ENCODE measurements at regions not wholly inside any gene's neighbourhood (a gene's known extent, or its start where the extent isn't known, plus 50 kb on each side); places are given as distances from the start of the nearest gene placed in this dataset.

DNA sequence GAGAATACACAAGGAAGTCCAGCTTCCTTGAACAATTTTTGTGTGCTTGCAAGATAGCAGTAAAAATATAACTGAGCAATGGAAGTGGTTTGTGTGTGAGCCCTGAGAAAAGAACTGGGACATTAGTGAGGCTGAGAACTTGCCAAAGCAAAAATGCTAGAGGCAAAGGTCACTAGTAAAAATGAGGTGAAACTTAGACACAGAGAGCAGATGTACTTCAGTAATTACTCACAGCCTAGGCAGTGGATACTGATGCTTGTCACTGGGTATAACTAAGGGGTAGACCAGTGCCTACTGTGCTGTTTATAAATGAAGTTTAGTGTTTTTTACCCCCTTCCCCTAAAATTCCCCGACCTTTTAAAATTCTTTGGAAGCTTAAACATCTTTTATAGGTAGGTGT, 450.1 kb downstream of the LPIN1 start:
- no peak for DNase-seq
- H3K27ac ChIP-seq = no peak overlapping the region
- intact Hi-C loops (cut with DNase I) = no loop called here
- no peaks in the 10 kb centered on the region for H3K9me3 ChIP-seq
- TF ChIP-seq CTCF (IDR thresholded peaks at IDR 0.05) = no peak
- no peak for ATAC-seq
- no peaks in the 10 kb centered on the region for H3K36me3 ChIP-seq
- H3K27me3 ChIP-seq = no peaks in the 10 kb centered on the region
- H3K4me3 ChIP-seq = no peak overlapping the region
- H3K4me1 ChIP-seq = peaks cover 0 to 23% of the 10 kb centered on the region in 2 donors

DNA sequence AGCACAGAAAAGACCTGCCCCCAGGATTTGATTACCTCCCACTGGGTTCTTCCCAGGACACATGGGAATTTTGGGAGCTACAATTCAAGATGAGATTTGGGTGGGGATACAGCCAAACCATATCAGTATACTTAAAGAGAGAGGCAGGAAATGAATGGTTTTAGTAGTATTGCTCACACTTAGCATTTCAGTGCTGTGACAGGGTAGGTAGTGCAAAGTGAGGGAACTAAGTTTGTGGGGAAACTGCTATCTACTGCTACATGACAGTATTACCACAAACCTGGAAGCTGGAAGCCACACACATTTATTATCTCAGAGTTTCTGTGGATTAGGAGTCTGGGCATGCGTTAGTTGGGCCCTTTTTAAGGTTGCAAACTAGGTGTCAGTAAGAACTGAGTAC, 450.7 kb downstream of the LPIN1 start:
- Histone ChIP-seq H3K9me3 (no peaks in the 10 kb centered on the region), H3K36me3 (no peaks in the 10 kb centered on the region), H3K4me1 (peaks cover 0 to 21% of the 10 kb centered on the region in 2 donors), H3K27ac (no peak overlapping the region), H3K27me3 (no peaks in the 10 kb centered on the region), H3K4me3 (no peak overlapping the region)
- no peak for TF ChIP-seq CTCF (IDR thresholded peaks at IDR 0.05)
- DNase-seq (no peak), ATAC-seq (no peak)
- intact Hi-C loops (cut with DNase I) = no loop called here

- intact Hi-C loops (cut with DNase I) = no loop called here
- Histone ChIP-seq H3K36me3 (no peaks in the 10 kb centered on the region), H3K27ac (no peak overlapping the region), H3K27me3 (no peaks in the 10 kb centered on the region), H3K4me3 (no peak overlapping the region), H3K9me3 (no peaks in the 10 kb centered on the region), H3K4me1 (peaks cover 0 to 13% of the 10 kb centered on the region in 2 donors)
- no peak for TF ChIP-seq CTCF (IDR thresholded peaks at IDR 0.05)
- ATAC-seq (no peak), DNase-seq (peak in 2 of 4 donors; percentile 75 to 85)
These were observed 453.2 kb downstream of the LPIN1 start for GRCh38 chr2:12199491-12200211.

GRCh38 chr2:12201369-12201768, 454.9 kb downstream of the LPIN1 start:
- DNase-seq (no peak), ATAC-seq (peak; percentile 44)
- no peaks in the 10 kb centered on the region for H3K36me3 ChIP-seq
- H3K27ac ChIP-seq = no peak overlapping the region
- TF ChIP-seq CTCF (IDR thresholded peaks at IDR 0.05) = no peak
- peaks cover 0 to 13% of the 10 kb centered on the region in 2 donors for H3K4me1 ChIP-seq
- peaks cover 0 to 11% of the 10 kb centered on the region in 2 donors for H3K9me3 ChIP-seq
- H3K4me3 ChIP-seq = no peak overlapping the region
- H3K27me3 ChIP-seq = no peaks in the 10 kb centered on the region
- intact Hi-C loops (cut with DNase I) = no loop called here

GRCh38 chr2:12202313-12203075, 456.1 kb downstream of the LPIN1 start:
- H3K4me1 ChIP-seq = peaks cover 0 to 13% of the 10 kb centered on the region in 2 donors
- ATAC-seq = no peak
- intact Hi-C loops (cut with DNase I) = no loop called here

More at GRCh38 chr2:12202313-12203075, 456.1 kb downstream of the LPIN1 start:
- no peak for DNase-seq
- TF ChIP-seq CTCF (IDR thresholded peaks at IDR 0.05) = no peak
- Histone ChIP-seq H3K4me3 (no peak overlapping the region), H3K27ac (no peak overlapping the region), H3K9me3 (peaks cover 0 to 11% of the 10 kb centered on the region in 2 donors), H3K27me3 (no peaks in the 10 kb centered on the region), H3K36me3 (no peaks in the 10 kb centered on the region)

All from left lung (tissue), 4 donors.